ENCODE measurements at regions not wholly inside any gene's neighbourhood (a gene's known extent, or its start where the extent isn't known, plus 50 kb on each side); places are given as distances from the start of the nearest gene placed in this dataset.

DNA sequence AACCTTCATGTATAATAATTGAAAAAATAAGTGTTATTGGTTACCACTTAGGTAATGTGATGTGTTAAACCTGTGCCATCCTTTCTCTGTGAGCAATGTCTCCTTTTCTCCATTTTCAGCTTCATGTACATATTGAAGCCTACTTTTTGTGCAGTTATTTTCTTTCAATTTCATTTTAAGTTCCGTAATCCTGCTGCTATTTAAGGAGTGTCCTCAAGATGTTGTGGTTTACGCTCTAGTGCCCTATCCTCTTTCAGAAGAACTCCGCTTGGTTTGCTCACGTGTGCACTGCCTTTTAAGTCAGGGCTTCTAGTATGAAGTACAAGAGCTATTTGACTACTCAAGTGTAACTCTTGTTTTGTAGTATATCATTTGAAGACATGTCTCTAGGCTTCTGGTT lies 2253.2 kb upstream of the TENM3 start (continued):
- TF ChIP-seq, protein P1, sequence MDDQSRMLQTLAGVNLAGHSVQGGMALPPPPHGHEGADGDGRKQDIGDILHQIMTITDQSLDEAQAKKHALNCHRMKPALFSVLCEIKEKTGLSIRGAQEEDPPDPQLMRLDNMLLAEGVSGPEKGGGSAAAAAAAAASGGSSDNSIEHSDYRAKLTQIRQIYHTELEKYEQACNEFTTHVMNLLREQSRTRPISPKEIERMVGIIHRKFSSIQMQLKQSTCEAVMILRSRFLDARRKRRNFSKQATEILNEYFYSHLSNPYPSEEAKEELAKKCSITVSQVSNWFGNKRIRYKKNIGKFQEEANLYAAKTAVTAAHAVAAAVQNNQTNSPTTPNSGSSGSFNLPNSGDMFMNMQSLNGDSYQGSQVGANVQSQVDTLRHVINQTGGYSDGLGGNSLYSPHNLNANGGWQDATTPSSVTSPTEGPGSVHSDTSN (CRISPR knock-in tag; IDR thresholded peaks at IDR 0.05; ENCODE audit: borderline replicate concordance) = no peak
- TF ChIP-seq KLF15 (CRISPR knock-in tag; IDR thresholded peaks at IDR 0.05; ENCODE audit: borderline replicate concordance) (no peak), FOXC1 (CRISPR knock-in tag; IDR thresholded peaks at IDR 0.05; ENCODE audit: borderline replicate concordance) (no peak), ZNF7 (CRISPR knock-in tag; IDR thresholded peaks at IDR 0.05) (no peak), ZSCAN22 (CRISPR knock-in tag; IDR thresholded peaks at IDR 0.05) (no peak), ZNF629 (CRISPR knock-in tag; conservative IDR thresholded peaks at IDR 0.05) (no peak), SMARCE1 (IDR thresholded peaks at IDR 0.05; ENCODE audit: borderline replicate concordance) (no peak), ZNF816 (CRISPR knock-in tag; IDR thresholded peaks at IDR 0.05; ENCODE audit: borderline replicate concordance) (no peak), RXRA (CRISPR knock-in tag; IDR thresholded peaks at IDR 0.05) (no peak), ZNF451 (CRISPR knock-in tag; IDR thresholded peaks at IDR 0.05) (no peak)
- TF ChIP-seq, protein P2, sequence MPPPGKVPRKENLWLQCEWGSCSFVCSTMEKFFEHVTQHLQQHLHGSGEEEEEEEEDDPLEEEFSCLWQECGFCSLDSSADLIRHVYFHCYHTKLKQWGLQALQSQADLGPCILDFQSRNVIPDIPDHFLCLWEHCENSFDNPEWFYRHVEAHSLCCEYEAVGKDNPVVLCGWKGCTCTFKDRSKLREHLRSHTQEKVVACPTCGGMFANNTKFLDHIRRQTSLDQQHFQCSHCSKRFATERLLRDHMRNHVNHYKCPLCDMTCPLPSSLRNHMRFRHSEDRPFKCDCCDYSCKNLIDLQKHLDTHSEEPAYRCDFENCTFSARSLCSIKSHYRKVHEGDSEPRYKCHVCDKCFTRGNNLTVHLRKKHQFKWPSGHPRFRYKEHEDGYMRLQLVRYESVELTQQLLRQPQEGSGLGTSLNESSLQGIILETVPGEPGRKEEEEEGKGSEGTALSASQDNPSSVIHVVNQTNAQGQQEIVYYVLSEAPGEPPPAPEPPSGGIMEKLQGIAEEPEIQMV (CRISPR knock-in tag; IDR thresholded peaks at IDR 0.05; ENCODE audit: low read depth) = no peak

DNA sequence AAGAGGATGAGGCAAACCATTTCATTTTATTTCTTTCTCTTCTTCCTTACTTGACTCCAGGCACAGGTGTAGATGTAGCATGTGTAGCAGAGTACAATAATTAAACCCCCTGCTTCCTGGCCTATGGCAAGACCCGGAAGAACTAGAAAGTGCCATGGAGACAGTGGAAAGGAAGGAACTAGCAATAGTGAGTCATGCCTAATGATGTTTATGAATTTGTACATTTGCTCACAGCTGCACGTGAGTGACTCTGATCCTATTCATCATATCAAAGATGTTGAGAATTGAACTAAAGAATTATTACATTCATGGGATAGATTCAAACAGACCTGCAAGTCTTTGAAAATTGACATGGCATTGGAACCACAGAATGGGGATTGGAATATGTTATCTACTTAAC lies 2233.9 kb upstream of the TENM3 start:
- no peak overlapping the region for H3K4me3 ChIP-seq (replicated peaks in 1 of 3; ENCODE audit: insufficient read depth in 1 of 3, low read depth in 2 of 3, low read length in 3 of 3)
- intact Hi-C loops (cut with micrococcal nuclease; ENCODE audit: unreplicated experiment) (no loop called here), in situ Hi-C loops (cut with HindIII; ENCODE audit: extremely low pct_ligation_motif_present, low pct_unique_long_range_greater_than_20kb) (no loop called here)
- no peak for DNase-seq (ENCODE audit: low spot score)
- H3K27ac ChIP-seq (ENCODE audit: extremely low read length, insufficient read depth, low read length) = no peak overlapping the region
- CTCF ChIA-PET (ENCODE audit: low intra/inter-chr PET ratio, low total read pairs) = no interaction called here
- no TSS peak for BruUV-seq (replicated peaks)
- no peaks in the 10 kb centered on the region for H3K4me1 ChIP-seq (ENCODE audit: insufficient read depth, low read length)
- 5% methylated on average over 2 of the region's 2 CpGs for WGBS (ENCODE audit: low lambda C conversion rate)
- FAIRE-seq = no peak
- no peaks in the 10 kb centered on the region for H3K9me3 ChIP-seq (ENCODE audit: low read length)
- no peaks in the 10 kb centered on the region for H4K20me1 ChIP-seq (ENCODE audit: insufficient read depth, low read length)
- H3K36me3 ChIP-seq (replicated peaks in 1 of 2; ENCODE audit: control insufficient read depth in 1 of 2, insufficient read depth in 2 of 2, low read length in 2 of 2) = no peaks in the 10 kb centered on the region
- H3K9ac ChIP-seq (ENCODE audit: insufficient read depth, low read depth, low read length) = no peak overlapping the region
- POLR2A ChIA-PET = no interaction called here
- H3K4me2 ChIP-seq (ENCODE audit: low read depth, low read length) = no peak overlapping the region
- no peaks in the 10 kb centered on the region for H3K79me2 ChIP-seq (ENCODE audit: insufficient read depth, low read length)
- no peak overlapping the region for H2AFZ ChIP-seq (ENCODE audit: low read length)
- H3K27me3 ChIP-seq (ENCODE audit: control insufficient read depth in 1 of 2, insufficient read depth in 2 of 2, low read length in 2 of 2) = no peaks in the 10 kb centered on the region
- ATAC-seq = no peak
- no peak for TF ChIP-seq ZNF143 (CRISPR knock-in tag; IDR thresholded peaks at IDR 0.05)
- TF ChIP-seq ZNF547 (CRISPR knock-in tag; IDR thresholded peaks at IDR 0.05) = no peak
- TF ChIP-seq, protein P3, sequence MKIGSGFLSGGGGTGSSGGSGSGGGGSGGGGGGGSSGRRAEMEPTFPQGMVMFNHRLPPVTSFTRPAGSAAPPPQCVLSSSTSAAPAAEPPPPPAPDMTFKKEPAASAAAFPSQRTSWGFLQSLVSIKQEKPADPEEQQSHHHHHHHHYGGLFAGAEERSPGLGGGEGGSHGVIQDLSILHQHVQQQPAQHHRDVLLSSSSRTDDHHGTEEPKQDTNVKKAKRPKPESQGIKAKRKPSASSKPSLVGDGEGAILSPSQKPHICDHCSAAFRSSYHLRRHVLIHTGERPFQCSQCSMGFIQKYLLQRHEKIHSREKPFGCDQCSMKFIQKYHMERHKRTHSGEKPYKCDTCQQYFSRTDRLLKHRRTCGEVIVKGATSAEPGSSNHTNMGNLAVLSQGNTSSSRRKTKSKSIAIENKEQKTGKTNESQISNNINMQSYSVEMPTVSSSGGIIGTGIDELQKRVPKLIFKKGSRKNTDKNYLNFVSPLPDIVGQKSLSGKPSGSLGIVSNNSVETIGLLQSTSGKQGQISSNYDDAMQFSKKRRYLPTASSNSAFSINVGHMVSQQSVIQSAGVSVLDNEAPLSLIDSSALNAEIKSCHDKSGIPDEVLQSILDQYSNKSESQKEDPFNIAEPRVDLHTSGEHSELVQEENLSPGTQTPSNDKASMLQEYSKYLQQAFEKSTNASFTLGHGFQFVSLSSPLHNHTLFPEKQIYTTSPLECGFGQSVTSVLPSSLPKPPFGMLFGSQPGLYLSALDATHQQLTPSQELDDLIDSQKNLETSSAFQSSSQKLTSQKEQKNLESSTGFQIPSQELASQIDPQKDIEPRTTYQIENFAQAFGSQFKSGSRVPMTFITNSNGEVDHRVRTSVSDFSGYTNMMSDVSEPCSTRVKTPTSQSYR (CRISPR knock-in tag; IDR thresholded peaks at IDR 0.05; ENCODE audit: borderline replicate concordance) = no peak
- TF ChIP-seq HOXA3 (CRISPR knock-in tag; IDR thresholded peaks at IDR 0.05) = no peak
- TF ChIP-seq, protein P4, sequence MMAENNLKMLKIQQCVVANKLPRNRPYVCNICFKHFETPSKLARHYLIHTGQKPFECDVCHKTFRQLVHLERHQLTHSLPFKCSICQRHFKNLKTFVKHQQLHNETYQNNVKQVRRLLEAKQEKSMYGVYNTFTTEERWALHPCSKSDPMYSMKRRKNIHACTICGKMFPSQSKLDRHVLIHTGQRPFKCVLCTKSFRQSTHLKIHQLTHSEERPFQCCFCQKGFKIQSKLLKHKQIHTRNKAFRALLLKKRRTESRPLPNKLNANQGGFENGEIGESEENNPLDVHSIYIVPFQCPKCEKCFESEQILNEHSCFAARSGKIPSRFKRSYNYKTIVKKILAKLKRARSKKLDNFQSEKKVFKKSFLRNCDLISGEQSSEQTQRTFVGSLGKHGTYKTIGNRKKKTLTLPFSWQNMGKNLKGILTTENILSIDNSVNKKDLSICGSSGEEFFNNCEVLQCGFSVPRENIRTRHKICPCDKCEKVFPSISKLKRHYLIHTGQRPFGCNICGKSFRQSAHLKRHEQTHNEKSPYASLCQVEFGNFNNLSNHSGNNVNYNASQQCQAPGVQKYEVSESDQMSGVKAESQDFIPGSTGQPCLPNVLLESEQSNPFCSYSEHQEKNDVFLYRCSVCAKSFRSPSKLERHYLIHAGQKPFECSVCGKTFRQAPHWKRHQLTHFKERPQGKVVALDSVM (CRISPR knock-in tag; IDR thresholded peaks at IDR 0.05) = no peak
- no peak for TF ChIP-seq FOXP1 (IDR thresholded peaks at IDR 0.05)
- TF ChIP-seq FOXP1 (CRISPR knock-in tag; IDR thresholded peaks at IDR 0.05) = no peak
- no peak for TF ChIP-seq KDM5B (CRISPR knock-in tag; IDR thresholded peaks at IDR 0.05; ENCODE audit: borderline replicate concordance)

All from HepG2 (cell line).